HG02884 (cell line): ENCODE measurements at regions not wholly inside any gene's neighbourhood (a gene's known extent, or its start where the extent isn't known, plus 50 kb on each side); places are given as distances from the start of the nearest gene placed in this dataset.
"Not testable (repeated sequence)": the region's sequence is repeated elsewhere in the genome, so short reads cannot be mapped to it uniquely, and the experiment has no call there.

Experiments
- ATAC-seq: cut with Tn5 transposase; IDR thresholded peaks from one replicate; pipeline ENCODE4 v1.9.1; 2021; ENCODE audit warnings: mild to moderate bottlenecking, moderate library complexity; ENCODE audit not compliant: unreplicated experiment

DNA sequence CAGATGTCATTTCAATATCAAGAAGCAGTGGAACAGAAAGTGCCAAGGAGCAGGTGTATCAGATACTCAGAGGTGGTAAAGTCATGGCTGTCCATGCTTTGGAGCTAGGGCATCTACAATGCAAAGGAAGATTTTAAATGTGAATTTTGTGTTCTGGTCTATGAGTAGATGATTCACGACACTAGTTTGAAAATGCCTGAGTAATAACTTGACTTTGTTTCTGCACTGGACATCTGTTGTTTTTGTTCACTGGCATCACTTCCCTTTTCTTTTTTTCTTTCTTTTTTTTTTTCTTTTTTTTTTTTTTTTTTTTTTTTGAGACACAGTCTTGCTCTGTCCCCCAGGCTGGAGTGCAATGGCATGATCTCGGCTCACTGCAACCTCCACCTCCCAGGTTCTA is 460.7 kb upstream of the PAPPA start:
- not testable (repeated sequence) for ATAC-seq

DNA sequence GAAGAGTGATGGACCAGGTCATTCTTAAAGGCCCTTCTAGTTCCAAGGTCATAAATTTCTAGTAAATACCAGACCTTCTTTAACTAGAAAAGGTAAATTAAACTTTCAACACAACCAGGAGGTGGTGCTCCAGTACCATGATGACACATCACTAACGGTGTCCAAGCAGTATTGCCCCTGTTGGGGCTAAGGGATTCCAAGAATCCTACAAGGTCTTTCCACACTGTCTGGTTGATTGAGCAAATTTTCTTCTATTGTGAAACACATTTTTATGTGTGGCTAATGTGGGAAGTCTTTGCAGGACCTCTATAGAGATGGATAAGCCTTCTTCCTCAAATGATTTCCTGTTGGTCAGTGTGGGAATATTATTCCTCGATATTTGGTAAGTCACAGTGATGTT is 459.6 kb upstream of the PAPPA start:
- ATAC-seq: no peak

DNA sequence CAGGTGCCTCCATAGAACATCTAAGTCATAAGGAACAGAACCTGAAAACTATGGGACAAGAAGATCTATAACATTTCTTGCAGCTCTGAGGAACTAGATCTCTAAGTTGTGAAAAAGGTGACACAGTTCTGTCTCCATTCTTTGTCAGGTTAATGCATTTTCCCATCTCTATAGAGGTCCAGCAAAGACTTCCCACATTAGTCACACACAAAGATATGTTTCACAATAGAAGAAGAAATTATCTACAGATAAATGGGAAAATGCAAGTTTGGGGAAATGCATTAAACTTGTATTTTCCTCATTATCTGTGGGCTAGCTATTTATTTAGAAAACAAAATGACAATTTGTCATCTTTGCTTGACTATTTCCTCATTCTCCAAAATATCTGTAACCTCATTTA is 458.6 kb upstream of the PAPPA start:
- ATAC-seq: no peak

DNA sequence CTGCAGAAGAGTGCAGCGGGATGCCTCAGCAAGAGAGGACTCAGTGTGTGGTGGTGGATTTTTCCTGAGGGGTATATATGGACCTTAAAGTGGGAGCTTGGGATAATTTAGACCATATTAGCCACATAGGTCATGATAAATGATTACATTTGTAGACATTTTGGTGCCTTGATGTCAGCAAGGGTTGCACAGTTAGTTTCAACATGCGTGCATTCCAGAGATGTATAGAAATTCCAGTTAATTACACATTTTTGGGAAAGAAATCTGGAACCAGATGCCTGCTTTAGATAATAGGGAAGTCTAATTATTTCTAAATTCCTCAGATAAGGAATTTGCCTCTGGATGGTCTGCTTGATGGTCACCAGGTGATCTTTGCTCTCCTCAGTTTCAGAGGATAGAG is 440.6 kb upstream of the PAPPA start:
- ATAC-seq: no peak

DNA sequence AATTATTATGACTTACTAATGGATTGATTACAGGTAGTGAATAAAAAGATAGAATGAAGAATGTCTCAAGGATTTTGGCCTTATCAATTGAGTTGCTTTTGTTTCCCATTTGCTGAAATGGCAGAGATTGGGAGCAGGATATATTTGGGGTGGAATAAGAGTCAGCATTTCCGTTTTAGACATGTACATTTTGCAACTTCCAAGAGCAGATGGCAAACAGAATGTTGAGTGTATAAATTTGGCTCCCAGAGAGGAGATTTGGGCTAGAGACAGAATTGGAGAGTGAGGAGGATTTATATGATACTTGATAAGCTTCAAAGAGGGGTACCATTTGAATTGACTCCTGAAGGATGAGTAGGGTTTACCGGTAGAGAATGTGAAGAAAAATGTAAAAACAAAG is 437.9 kb upstream of the PAPPA start:
- ATAC-seq: no peak

DNA sequence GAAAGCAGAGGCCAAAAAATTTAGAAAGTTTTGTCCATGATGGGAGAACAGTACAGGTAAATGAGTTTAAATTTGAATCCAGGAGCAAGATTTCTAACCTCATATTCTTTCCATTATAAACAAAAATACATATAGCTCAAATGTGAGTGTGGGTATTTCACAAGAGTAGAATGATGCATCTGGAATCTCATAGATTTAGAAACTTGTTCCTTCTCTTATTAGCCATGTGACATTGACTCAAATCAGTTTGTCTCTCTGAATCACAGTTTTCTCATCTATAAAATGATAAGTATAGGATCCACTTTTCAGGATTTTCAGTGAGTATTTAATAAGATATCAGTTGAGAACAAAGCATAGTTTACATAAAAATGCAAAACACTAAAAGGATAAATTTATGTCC is 436.3 kb upstream of the PAPPA start:
- ATAC-seq: no peak

DNA sequence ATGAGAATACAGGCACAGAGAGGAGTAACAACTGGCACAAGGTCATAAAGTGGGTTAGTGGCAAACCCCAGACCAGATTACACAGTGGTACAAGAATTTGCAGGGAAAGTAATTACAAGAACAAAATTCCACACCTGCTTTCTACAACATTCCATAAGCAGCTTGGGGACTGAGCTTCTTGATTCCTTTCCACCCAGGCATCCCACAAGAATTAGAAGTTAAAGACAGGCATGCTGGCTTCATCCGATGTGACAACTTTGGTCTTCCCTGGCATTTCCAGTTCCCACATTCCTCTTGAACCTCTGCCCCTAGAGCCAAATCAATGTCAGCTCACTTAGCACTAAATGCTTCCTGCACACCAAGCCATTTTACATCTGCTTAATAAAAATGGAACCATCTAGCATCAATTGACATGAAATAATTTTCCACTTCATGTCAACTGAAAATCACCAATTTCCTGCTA is 435.8 kb upstream of the PAPPA start:
- ATAC-seq: no peak

DNA sequence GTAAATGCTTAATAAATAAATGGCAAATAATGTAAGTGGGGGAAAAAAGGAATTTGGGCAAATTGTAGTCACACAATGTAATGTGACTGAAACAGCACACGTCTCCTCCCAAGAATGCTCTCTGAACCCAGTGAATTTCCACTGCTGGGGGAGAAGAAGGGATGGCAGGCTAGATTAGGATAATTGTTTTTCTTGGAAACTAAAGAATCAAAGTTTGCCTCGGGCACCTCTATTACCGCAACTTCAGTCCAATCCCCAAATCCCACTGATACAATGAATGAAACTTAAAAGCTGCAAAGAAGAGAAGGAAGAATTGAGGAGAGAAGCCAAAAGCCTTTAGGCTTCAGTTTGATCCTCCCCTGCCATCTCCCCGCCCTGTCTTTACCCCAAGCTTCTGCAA is 423.2 kb upstream of the PAPPA start:
- no peak for ATAC-seq

DNA sequence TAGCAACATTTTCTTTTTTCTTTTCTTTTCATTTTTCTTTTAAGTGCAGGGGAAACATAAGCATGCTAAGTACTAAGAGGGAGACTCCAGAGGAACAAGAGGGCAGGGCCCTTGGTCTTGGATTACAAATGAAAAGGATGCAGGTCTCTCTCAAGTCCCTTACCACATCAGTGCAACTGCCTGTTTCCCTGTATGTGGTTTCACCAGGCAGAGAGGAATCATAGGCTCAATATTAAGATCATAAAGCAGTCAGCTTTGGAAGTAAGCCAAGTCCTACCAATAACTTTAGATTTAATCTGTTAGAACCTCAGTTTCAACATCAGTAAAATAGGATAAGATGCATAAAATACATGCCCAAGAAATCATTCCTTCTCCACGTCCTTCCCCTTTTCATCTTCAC is 422.7 kb upstream of the PAPPA start:
- no peak for ATAC-seq

DNA sequence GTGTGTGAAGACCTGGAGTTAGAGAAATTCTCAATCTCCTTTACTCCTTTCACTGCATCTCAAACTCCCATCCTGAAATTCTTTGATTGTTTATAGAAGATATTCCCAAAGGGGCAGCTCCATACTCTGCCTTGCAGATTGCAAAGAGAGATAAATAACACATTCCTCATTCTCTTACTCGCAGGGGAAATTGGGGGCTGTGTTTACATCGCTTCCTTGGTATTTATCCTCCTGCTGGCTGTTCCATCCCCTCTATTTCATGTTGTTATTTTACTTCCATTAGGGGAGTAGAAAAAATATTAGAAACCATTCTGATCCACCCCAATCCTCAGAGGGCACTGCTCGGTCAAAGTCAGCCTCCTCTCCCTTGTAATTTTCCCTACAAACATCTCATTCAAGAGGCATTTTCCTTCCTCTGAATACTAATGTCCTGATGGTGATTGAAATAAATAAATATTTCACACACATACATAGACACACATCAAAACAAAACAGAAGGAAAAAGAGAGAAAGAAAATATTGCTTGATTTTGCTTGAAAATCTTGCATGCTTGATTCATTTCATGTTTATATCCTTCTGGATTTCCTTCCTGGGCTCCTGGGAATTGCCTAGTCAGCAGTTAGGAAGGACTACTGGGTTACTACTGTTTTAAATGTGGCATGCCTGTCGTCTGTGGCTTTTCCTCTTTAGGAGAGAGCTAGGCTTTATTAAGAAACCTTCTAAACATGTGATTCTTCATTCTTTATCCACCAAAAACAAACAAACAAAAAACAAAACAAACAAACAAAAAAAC is 420.1 kb upstream of the PAPPA start:
- ATAC-seq: no peak

DNA sequence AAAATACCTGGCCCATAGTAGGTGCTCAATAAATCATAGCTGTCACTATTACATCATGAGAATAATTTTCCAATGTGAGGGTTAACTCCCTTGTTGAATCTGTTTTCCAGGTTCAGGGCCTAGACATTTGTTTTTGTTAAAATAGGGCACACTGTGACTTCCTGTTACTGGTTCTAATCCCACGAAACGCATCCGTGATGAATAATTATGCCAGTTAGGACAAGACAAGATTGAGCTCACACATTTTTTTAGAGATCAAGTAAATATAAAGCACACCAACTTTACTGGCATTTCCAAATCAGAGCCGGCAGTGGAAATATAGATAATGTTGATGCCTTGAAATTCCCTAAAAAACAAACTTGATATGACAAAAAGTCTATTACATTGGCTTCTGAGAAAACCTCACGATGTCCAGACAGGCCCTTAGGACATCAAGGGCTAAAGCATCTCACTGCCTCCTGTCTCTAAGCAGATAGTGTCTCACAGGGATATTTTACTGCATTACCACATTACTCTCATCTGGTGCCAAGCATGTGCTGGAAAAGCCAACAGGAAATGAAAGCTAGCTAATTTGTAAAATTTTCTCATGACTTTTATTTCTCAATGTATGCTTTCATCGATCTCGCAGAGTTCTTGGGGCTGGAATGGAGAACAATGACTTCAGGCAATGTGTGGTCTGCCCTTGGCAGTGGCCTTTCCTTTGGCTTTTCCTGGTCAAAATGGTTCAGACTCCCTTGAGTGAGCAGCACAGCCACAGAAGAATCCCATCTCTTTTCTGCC is 414.3 kb upstream of the PAPPA start:
- ATAC-seq: no peak

DNA sequence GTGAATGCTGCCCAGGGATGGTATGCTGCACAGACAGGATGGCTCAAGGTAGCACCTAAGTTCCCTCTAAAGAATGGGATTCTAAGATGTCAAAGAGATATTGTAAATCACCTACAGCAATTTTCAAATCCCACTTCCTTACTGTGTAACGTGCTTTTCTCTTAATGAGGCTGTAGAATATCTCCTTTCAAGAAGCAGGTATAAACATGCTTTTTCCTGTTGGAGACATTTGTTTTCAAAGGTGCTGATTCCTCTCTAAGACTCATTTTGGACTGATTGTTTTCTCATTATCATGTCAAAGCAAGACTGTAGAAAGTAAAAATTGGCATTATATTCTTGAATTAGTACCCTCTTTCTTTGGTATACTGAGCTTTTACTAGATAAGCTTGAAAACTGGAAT is 412.6 kb upstream of the PAPPA start:
- no peak for ATAC-seq

DNA sequence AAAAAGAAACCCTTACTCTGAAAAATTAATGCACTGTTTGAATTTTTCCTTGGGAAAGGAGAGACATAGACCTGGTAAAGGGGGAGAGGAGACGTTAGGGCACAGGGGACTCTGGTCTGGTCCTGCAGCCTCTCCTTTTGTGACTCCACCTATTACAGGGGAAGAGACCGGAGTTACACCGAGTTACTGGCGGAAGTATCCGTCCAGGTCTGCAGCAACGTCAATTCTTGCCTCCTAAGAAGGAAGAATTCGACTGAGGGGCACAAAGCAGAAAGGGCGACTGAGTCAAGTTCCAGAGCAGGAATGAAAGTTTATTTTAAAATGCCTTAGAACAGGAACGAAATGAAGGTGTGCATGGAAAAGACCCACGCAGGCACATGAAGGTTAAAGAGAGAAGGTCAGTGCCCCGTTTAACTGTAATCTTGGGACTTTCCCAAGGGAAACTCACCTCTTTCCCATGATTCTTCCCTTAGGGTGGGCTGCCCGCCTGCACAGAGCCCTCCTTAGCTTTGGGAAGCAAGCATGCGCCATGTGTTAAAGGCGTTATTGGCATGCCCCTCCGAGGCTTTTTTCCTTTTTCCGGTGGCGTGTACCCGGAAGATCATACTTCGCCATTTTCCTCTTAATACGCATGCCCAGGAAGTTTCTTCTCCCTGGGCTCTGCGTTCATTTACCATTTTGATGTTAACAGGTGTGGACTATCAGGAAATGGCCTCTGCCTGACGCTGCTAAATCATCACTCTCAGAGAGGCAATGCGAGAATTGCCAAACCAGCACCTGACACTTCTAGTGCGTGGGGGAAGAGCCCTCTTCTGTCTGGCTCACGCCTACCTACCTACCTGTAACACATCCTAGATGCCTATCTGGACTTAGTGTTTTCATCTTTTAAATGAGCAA is 409.6 kb upstream of the PAPPA start:
- no peak for ATAC-seq

DNA sequence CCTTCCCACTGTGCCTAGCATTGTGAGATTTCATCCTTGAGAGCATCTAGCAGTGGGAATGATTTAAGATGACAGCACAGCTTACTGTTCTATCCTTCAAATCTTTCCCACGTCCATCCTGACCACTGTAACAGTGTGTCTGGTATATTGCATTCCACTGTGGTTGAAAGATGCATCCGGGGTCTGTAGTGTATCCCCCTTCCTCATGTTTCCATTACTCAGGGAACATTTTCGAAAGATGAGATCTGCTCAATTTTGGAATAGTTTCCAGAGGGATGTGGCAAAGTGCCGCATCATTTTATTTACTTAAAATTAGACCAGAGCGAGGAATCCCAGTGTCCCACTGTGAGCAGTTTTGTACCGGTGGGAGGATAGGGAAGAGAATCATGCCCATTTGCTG is 407.1 kb upstream of the PAPPA start:
- ATAC-seq: no peak

DNA sequence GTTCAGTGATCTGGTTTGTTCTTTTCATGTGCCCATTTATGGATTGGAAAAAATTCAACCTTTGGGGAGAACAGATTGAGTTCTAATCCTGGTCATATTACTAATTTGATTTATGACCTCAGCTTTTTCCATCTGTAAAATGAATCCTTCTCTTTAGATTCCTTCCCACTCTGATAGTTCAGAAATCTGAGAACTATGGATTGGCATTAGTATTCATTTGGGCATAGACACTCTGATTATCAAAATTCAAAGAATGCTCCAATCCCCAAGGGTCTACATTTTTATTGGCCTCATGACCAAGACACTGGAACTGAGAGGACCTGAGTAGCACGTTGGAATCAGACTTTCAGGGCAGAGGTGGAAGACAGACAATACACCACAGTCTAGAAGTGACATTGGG is 405.9 kb upstream of the PAPPA start:
- ATAC-seq: no peak

DNA sequence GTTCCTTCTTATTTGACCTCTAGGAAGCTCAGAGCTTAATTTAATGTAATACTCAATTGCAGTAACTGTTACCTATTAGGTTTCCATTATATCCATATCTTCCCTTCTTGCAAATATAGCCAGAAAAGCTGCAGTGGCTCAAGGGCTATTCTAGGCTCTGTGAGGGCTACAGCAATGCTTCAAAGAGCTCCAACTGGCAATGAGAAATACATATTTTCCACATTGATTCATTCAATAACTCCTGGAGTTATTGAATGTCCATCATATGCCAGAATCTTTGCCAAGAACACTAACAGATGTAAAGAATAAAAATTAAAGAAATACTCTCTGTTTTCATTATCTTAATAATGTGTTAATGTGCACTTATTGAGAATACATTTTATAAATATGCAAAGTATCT is 396.9 kb upstream of the PAPPA start:
- ATAC-seq: no peak

DNA sequence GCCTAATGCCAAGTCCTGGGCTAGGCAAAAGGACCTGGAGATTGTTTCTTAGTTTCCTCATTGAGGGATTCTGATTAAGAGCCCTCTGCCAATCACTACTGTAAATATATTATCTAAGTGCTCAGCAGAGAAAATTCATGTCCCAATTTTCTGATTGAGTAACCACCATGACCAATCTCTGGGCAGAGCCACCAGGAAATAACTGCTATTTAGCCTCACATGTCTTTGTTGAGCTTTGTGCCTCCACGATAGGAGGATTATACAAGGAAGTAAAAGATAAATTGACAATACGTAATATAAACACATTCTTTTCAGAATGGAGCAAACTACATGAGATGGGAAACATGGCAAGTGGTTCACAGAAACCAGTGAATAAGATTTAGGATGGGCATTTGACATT is 396.1 kb upstream of the PAPPA start:
- ATAC-seq: no peak

DNA sequence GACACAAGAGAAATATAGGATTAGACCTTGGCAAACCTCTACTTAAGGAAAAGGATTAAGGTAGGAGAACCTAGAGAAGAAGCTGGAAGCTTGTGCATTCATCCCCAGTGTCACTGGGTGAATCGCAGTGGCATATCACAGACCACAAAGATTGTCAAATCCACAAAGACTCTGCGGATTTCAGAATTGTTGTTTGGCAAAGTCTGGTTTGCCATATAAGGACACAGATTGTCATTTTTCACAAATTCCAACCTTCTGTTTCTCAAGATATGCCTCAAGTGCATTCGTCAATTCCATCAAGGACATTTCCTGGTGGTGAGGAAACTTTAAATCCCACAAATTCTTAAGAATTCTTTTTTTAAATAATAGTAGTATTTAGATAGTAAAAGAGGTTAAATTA is 395.1 kb upstream of the PAPPA start:
- no peak for ATAC-seq

DNA sequence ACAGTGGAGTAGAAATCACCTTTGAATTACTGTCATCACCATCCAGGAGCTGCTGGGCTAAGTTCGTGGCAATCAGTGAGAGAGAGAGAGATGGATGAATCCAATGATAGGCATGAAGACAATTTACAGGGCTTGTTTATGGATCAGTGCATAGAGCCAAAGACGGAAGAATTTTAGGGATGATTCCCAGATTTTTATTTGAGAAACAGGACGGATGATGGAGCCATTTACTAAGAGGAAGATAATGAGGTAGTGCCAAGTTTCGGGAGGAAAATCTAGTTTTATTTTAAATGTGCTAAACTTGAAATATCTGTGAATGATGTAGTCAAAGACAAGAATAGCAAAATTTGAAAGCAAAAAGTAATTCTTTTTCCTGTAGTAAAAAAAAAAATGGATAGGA is 394.2 kb upstream of the PAPPA start:
- no peak for ATAC-seq

DNA sequence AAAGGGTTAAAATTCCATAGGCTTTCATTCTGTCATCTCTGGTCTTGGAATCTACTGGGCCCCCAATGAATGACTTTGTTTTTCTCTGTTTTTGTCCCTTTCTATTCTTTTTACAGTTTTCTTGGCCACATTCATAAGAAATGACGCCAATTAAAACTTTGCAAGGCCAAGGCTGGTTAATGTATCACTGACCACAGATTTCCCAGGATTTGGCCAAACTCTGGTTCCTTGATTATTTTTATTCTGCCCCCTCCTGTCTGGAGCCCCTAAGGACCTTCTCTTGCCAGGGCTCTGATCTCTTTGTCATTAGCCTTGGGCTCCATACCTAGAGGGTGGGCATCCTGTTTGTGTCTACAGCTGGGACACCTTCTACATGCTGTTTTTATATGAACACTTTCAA is 388.9 kb upstream of the PAPPA start:
- no peak for ATAC-seq

DNA sequence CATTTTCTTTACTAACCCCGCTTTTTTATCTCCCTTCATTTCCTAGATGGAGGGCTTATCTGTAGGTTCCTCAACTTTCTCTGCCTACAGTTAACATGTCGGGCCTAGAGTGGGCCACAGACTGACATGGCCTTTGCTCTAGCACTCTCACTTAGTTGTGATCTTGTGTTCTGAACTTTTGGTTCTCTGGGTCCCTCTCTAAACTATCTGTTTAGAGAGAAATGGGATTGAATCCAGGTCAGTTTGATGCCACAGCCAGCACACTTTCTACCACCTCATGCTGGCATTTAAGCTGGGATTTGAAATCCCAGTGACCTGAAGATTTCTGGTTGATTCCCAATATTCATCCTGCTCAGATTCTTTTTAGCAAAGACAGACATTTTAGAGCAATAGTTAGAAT is 388.5 kb upstream of the PAPPA start:
- ATAC-seq: no peak
